K562 (cell line): ENCODE measurements at regions not wholly inside any gene's neighbourhood (a gene's known extent, or its start where the extent isn't known, plus 50 kb on each side); places are given as distances from the start of the nearest gene placed in this dataset.

Experiments used
- BRF1 ChIP-seq: IDR thresholded peaks from 3 replicates; pipeline ENCODE4 v1.6.1; 2011; ENCODE audit warnings: borderline replicate concordance, mild to moderate bottlenecking; ENCODE audit not compliant: insufficient read length; ENCODE audit errors: extremely low read depth
- ELK3 ChIP-seq: fragments of 450-650 bp; formaldehyde crosslinking; IDR thresholded peaks from 2 replicates; pipeline ENCODE4 v1.4.0; 2020; ENCODE audit warnings: mild to moderate bottlenecking
- RFX7 ChIP-seq: fragments of 250-450 bp; sonication (Bioruptor Pico); IDR thresholded peaks from 2 replicates; pipeline ENCODE4 v1.5.1; 2021; ENCODE audit warnings: mild to moderate bottlenecking
- ZFP91 ChIP-seq: sonication (generic); formaldehyde crosslinking; IDR thresholded peaks from 2 replicates; pipeline ENCODE4 v1.8.0; 2022; ENCODE audit warnings: mild to moderate bottlenecking, missing genetic modification reagents
- ZNF282 ChIP-seq: sonication (generic); formaldehyde crosslinking; IDR thresholded peaks from 2 replicates; pipeline ENCODE4 v1.8.1; 2023; ENCODE audit warnings: missing genetic modification reagents

GRCh38 chr2:21643180-21643579, 519.4 kb downstream of the TDRD15 start:
- no peak for TF ChIP-seq ZFP91
- no peak for TF ChIP-seq RFX7 (CRISPR knock-in tag)
- no peak for TF ChIP-seq ZNF282 (CRISPR knock-in tag)
- TF ChIP-seq BRF1, result no peak
- TF ChIP-seq ELK3 (CRISPR knock-in tag), result no peak
